Stomach (tissue), 4 donors: ENCODE measurements at regions not wholly inside any gene's neighbourhood (a gene's known extent, or its start where the extent isn't known, plus 50 kb on each side); places are given as distances from the start of the nearest gene placed in this dataset.

Experiments
- CTCF ChIP-seq, 7 experiments: fragments of 450-650 bp in 4 of 7; fragments of 200-600 bp in 3 of 7; sonication (generic) in 3 of 7; IDR thresholded peaks; one replicate each; pipeline ENCODE4 v1.5.1; 2016 to 2019; ENCODE audit warnings: antibody characterized with exemption in 7 of 7, control low read depth in 2 of 7, mild to moderate bottlenecking in 1 of 7
- POLR2A ChIP-seq, 4 donors: fragments of 450-650 bp; IDR thresholded peaks; one replicate each; pipeline ENCODE4 v1.6.1; 2016; ENCODE audit warnings: antibody characterized with exemption in 4 of 4, control low read depth in 2 of 4, mild to moderate bottlenecking in 1 of 4, moderate library complexity in 1 of 4

- no peak for TF ChIP-seq CTCF (IDR thresholded peaks at IDR 0.05)
- TF ChIP-seq POLR2A (IDR thresholded peaks at IDR 0.05), result no peak
These were observed 73.9 kb upstream of the TMEM108 start for GRCh38 chr3:132964266-132964665.
